GM12878 (cell line): ENCODE measurements at regions not wholly inside any gene's neighbourhood (a gene's known extent, or its start where the extent isn't known, plus 50 kb on each side); places are given as distances from the start of the nearest gene placed in this dataset.

Source experiments
- ATAC-seq: fragments of 200-7000 bp; cut with Tn5 transposase; 3 replicates; pipeline ENCODE4 v1.9.1; 2020; ENCODE audit warnings: mild to moderate bottlenecking, moderate library complexity
- BruUV-seq: library from RNA; stranded (reverse); fragments of 400-500 nt; replicated peaks from 2 replicates; lab custom pipeline; 2021; lab: Mats Ljungman, UMichigan
- CTCF ChIA-PET: fragments of 300-600 bp; sonication (Branson Sonifier 250); formaldehyde crosslinking; extraction: SDS; loops from one replicate; lab custom pipeline; 2021; ENCODE audit warnings: inconsistent platforms; lab: Yijun Ruan, JAX
- POLR2A ChIA-PET: fragments of 350-600 bp; formaldehyde crosslinking; extraction: SDS; loops from one replicate; lab custom pipeline; 2021; ENCODE audit warnings: inconsistent platforms; lab: Charles Lee
- RAD21 ChIA-PET: fragments of 300-600 bp; sonication (Branson Sonifier 250); formaldehyde crosslinking; loops from one replicate; lab custom pipeline; 2023; ENCODE audit warnings: antibody characterized with exemption; ENCODE audit not compliant: unreplicated experiment; lab: Charles Lee
- SMC1A ChIA-PET: fragments of 300-600 bp; sonication (Branson Sonifier 250); formaldehyde crosslinking; loops from one replicate; lab custom pipeline; 2023; ENCODE audit not compliant: unreplicated experiment, uncharacterized antibody; lab: Charles Lee
- DNase-seq: peaks from one replicate; pipeline ENCODE4 v3.0.0-alpha.2; 2011; ENCODE audit warnings: low read depth, low spot score
- FAIRE-seq: peaks from 3 replicates; lab custom pipeline; 2011; peaks lifted over from hg19 to GRCh38; lab: Jason Lieb, UNC
- H2AFZ ChIP-seq: 2 replicates; pipeline ENCODE4 v1.6.0; 2011; ENCODE audit warnings: low read depth, low read length, control low read depth; ENCODE audit not compliant: control insufficient read depth
- H3K27ac ChIP-seq: 2 replicates; pipeline ENCODE4 v1.5.1; 2011; ENCODE audit warnings: control low read depth; ENCODE audit not compliant: control insufficient read depth, insufficient read depth
- H3K27me3 ChIP-seq, 2 experiments: replicated peaks in 1 of 2; 2 replicates each; pipeline versions ENCODE4 v1.6.0 to v1.6.1; 2011; ENCODE audit warnings: low read length in 1 of 2; ENCODE audit not compliant: control insufficient read depth in 2 of 2, insufficient read depth in 2 of 2
- H3K36me3 ChIP-seq, 2 experiments: 2 replicates each; pipeline ENCODE4 v1.5.1; 2011; ENCODE audit warnings: low read length in 1 of 2; ENCODE audit not compliant: control insufficient read depth in 2 of 2, insufficient read depth in 2 of 2
- H3K4me1 ChIP-seq: 2 replicates; pipeline ENCODE4 v1.6.1; 2011; ENCODE audit warnings: mild to moderate bottlenecking, low read length, moderate library complexity, mixed read lengths; ENCODE audit not compliant: control insufficient read depth, insufficient read depth
- H3K4me2 ChIP-seq: 2 replicates; pipeline ENCODE4 v1.6.0; 2011; ENCODE audit warnings: control low read depth; ENCODE audit not compliant: control insufficient read depth, insufficient read depth
- H3K4me3 ChIP-seq: fragments of 200-600 bp; sonication (generic); 2 replicates; pipeline ENCODE4 v1.5.1; 2016
- H3K79me2 ChIP-seq: 2 replicates; pipeline ENCODE4 v1.6.0; 2011; ENCODE audit warnings: low read length; ENCODE audit not compliant: control insufficient read depth, insufficient read depth
- H3K9ac ChIP-seq: 2 replicates; pipeline ENCODE4 v1.8.0; 2011; ENCODE audit warnings: low read length, control low read depth, mixed read lengths; ENCODE audit not compliant: control insufficient read depth, insufficient read depth
- H3K9me3 ChIP-seq: replicated peaks from 3 replicates; pipeline ENCODE4 v1.5.1; 2011; ENCODE audit warnings: mild to moderate bottlenecking, low read length; ENCODE audit not compliant: control insufficient read depth, insufficient read depth
- H4K20me1 ChIP-seq: 2 replicates; pipeline ENCODE4 v1.6.0; 2011; ENCODE audit not compliant: control insufficient read depth, insufficient read depth
- CEBPZ ChIP-seq: fragments of 150-350 bp; IDR thresholded peaks from 2 replicates; pipeline ENCODE4 v1.6.1; 2016; ENCODE audit warnings: low read depth, low read length
- CTCF ChIP-seq, 3 experiments: IDR thresholded peaks in 2 of 3; conservative IDR thresholded peaks in 1 of 3; 2 replicates each; pipeline ENCODE4 v1.5.1; 2011; ENCODE audit warnings: low read depth in 3 of 3, low read length in 3 of 3, mild to moderate bottlenecking in 3 of 3, control low read depth in 2 of 3, moderate library complexity in 2 of 3, inconsistent platforms in 1 of 3, mixed read lengths in 1 of 3; ENCODE audit not compliant: control insufficient read depth in 2 of 3, insufficient read depth in 1 of 3; ENCODE audit errors: extremely low read depth in 1 of 3
- IRF4 ChIP-seq: IDR thresholded peaks from 2 replicates; pipeline ENCODE4 v1.6.1; 2011; ENCODE audit warnings: low read depth, low read length
- NFXL1 ChIP-seq: fragments of 450-650 bp; IDR thresholded peaks from 2 replicates; pipeline ENCODE4 v1.6.1; 2017; ENCODE audit warnings: antibody characterized with exemption, mild to moderate bottlenecking, borderline replicate concordance
- RCOR1 ChIP-seq: conservative IDR thresholded peaks from 2 replicates; pipeline ENCODE4 v1.6.1; 2012; ENCODE audit warnings: low read depth, low read length, improper control_type of control experiment
- WGBS: methylation state at CpG from one replicate; pipeline ENCODE4 v1.1.6; 2016; ENCODE audit warnings: low lambda C conversion rate; ENCODE audit not compliant: insufficient replicate concordance, insufficient coverage; ENCODE audit errors: missing lambda C conversion rate; 5-methylcytosine and 5-hydroxymethylcytosine counted together
- in situ Hi-C: fragments of 300-500 bp; cut with MboI; formaldehyde crosslinking; loops from 9 replicates; pipeline ENCODE4 v1.14.3; 2018; ENCODE audit warnings: mixed read lengths
- intact Hi-C: fragments of 100-400 bp; cut with micrococcal nuclease; formaldehyde crosslinking; loops from one replicate; pipeline ENCODE4 v1.14.2; 2022; ENCODE audit not compliant: unreplicated experiment

GRCh38 chr20:39876976-39877635 is 811.9 kb downstream of the MAFB start:
- no peak for FAIRE-seq
- no peak for TF ChIP-seq CTCF (IDR thresholded peaks at IDR 0.05 in 2 of 3, conservative IDR thresholded peaks at IDR 0.05 in 1 of 3; ENCODE audit: control insufficient read depth in 2 of 3, extremely low read depth in 1 of 3, insufficient read depth in 1 of 3, low read depth in 3 of 3, low read length in 3 of 3)
- TF ChIP-seq RCOR1, result no peak
- DNase-seq, result no peak
- H3K9me3 ChIP-seq, result no peaks in the 10 kb centered on the region
- POLR2A ChIA-PET, result no interaction called here
- H4K20me1 ChIP-seq, result no peaks in the 10 kb centered on the region
- in situ Hi-C loops, result no loop called here
- intact Hi-C loops, result loop anchor here (10.0 kb wide), 2 partner anchors 102 to 432 kb away; no protein-coding TSS in a partner anchor
- no peak overlapping the region for H3K4me3 ChIP-seq
- H3K4me1 ChIP-seq, result no peaks in the 10 kb centered on the region; the same call in 1 of the 2 replicates
- no peaks in the 10 kb centered on the region for H3K36me3 ChIP-seq
- no TSS peak for BruUV-seq
- H3K27me3 ChIP-seq, result no peaks in the 10 kb centered on the region
- H3K79me2 ChIP-seq, result no peaks in the 10 kb centered on the region
- CTCF ChIA-PET, result interaction anchor here (1.0 to 1.6 kb wide), 9 partner anchors 11 to 765 kb away, joined by 3 to 5 read pairs (median 3); no protein-coding TSS in a partner anchor
- no peak for ATAC-seq
- SMC1A ChIA-PET, result interaction anchor here (1.3 to 1.4 kb wide), 2 partner anchors 48 to 205 kb away, joined by 3 to 5 read pairs; no protein-coding TSS in a partner anchor
- RAD21 ChIA-PET, result no interaction called here
- H3K4me2 ChIP-seq, result no peak overlapping the region
- no peak overlapping the region for H2AFZ ChIP-seq
- H3K27ac ChIP-seq, result no peak overlapping the region
- H3K9ac ChIP-seq, result no peak overlapping the region
- WGBS, result 17% methylated on average over 10 of the region's 10 CpGs

GRCh38 chr20:39875492-39876110 is 813.4 kb downstream of the MAFB start:
- Histone ChIP-seq H3K4me1 (no peaks in the 10 kb centered on the region; the same call in 1 of the 2 replicates), H3K36me3 (no peaks in the 10 kb centered on the region), H3K9me3 (no peaks in the 10 kb centered on the region), H3K9ac (no peak overlapping the region), H3K27me3 (no peaks in the 10 kb centered on the region), H3K4me3 (no peak overlapping the region), H4K20me1 (no peaks in the 10 kb centered on the region), H3K4me2 (no peak overlapping the region), H3K27ac (no peak overlapping the region), H2AFZ (no peak overlapping the region), H3K79me2 (no peaks in the 10 kb centered on the region)
- ChIA-PET RAD21 (no interaction called here), CTCF (interaction anchor here (1.5 kb wide), 1 partner anchor 46 kb away, joined by 3 read pairs; no protein-coding TSS in a partner anchor), SMC1A (no interaction called here), POLR2A (no interaction called here)
- in situ Hi-C loops (no loop called here), intact Hi-C loops (loop anchor here (10.0 kb wide), 2 partner anchors 101 to 431 kb away; no protein-coding TSS in a partner anchor)
- 45% methylated on average over 3 of the region's 3 CpGs for WGBS
- FAIRE-seq (no peak), DNase-seq (no peak), ATAC-seq (no peak)
- BruUV-seq, result no TSS peak
- TF ChIP-seq CEBPZ (no peak), NFXL1 (no peak), IRF4 (no peak)
